GM12878 (cell line): ENCODE measurements at regions not wholly inside any gene's neighbourhood (a gene's known extent, or its start where the extent isn't known, plus 50 kb on each side); places are given as distances from the start of the nearest gene placed in this dataset.

Experiments used
- ATAC-seq: fragments of 200-7000 bp; cut with Tn5 transposase; 3 replicates; pipeline ENCODE4 v1.9.1; 2020; ENCODE audit warnings: mild to moderate bottlenecking, moderate library complexity
- BruUV-seq: library from RNA; stranded (reverse); fragments of 400-500 nt; replicated peaks from 2 replicates; lab custom pipeline; 2021; lab: Mats Ljungman, UMichigan
- CTCF ChIA-PET: fragments of 300-600 bp; sonication (Branson Sonifier 250); formaldehyde crosslinking; extraction: SDS; loops from one replicate; lab custom pipeline; 2021; ENCODE audit warnings: inconsistent platforms; lab: Yijun Ruan, JAX
- POLR2A ChIA-PET: fragments of 350-600 bp; formaldehyde crosslinking; extraction: SDS; loops from one replicate; lab custom pipeline; 2021; ENCODE audit warnings: inconsistent platforms; lab: Charles Lee
- RAD21 ChIA-PET: fragments of 300-600 bp; sonication (Branson Sonifier 250); formaldehyde crosslinking; loops from one replicate; lab custom pipeline; 2023; ENCODE audit warnings: antibody characterized with exemption; ENCODE audit not compliant: unreplicated experiment; lab: Charles Lee
- SMC1A ChIA-PET: fragments of 300-600 bp; sonication (Branson Sonifier 250); formaldehyde crosslinking; loops from one replicate; lab custom pipeline; 2023; ENCODE audit not compliant: unreplicated experiment, uncharacterized antibody; lab: Charles Lee
- DNase-seq: peaks from one replicate; pipeline ENCODE4 v3.0.0-alpha.2; 2011; ENCODE audit warnings: low read depth, low spot score
- FAIRE-seq: peaks from 3 replicates; lab custom pipeline; 2011; peaks lifted over from hg19 to GRCh38; lab: Jason Lieb, UNC
- H2AFZ ChIP-seq: 2 replicates; pipeline ENCODE4 v1.6.0; 2011; ENCODE audit warnings: low read depth, low read length, control low read depth; ENCODE audit not compliant: control insufficient read depth
- H3K27ac ChIP-seq: 2 replicates; pipeline ENCODE4 v1.5.1; 2011; ENCODE audit warnings: control low read depth; ENCODE audit not compliant: control insufficient read depth, insufficient read depth
- H3K27me3 ChIP-seq, 2 experiments: replicated peaks in 1 of 2; 2 replicates each; pipeline versions ENCODE4 v1.6.0 to v1.6.1; 2011; ENCODE audit warnings: low read length in 1 of 2; ENCODE audit not compliant: control insufficient read depth in 2 of 2, insufficient read depth in 2 of 2
- H3K36me3 ChIP-seq, 2 experiments: 2 replicates each; pipeline ENCODE4 v1.5.1; 2011; ENCODE audit warnings: low read length in 1 of 2; ENCODE audit not compliant: control insufficient read depth in 2 of 2, insufficient read depth in 2 of 2
- H3K4me1 ChIP-seq: 2 replicates; pipeline ENCODE4 v1.6.1; 2011; ENCODE audit warnings: mild to moderate bottlenecking, low read length, moderate library complexity, mixed read lengths; ENCODE audit not compliant: control insufficient read depth, insufficient read depth
- H3K4me2 ChIP-seq: 2 replicates; pipeline ENCODE4 v1.6.0; 2011; ENCODE audit warnings: control low read depth; ENCODE audit not compliant: control insufficient read depth, insufficient read depth
- H3K4me3 ChIP-seq: fragments of 200-600 bp; sonication (generic); 2 replicates; pipeline ENCODE4 v1.5.1; 2016
- H3K79me2 ChIP-seq: 2 replicates; pipeline ENCODE4 v1.6.0; 2011; ENCODE audit warnings: low read length; ENCODE audit not compliant: control insufficient read depth, insufficient read depth
- H3K9ac ChIP-seq: 2 replicates; pipeline ENCODE4 v1.8.0; 2011; ENCODE audit warnings: low read length, control low read depth, mixed read lengths; ENCODE audit not compliant: control insufficient read depth, insufficient read depth
- H3K9me3 ChIP-seq: replicated peaks from 3 replicates; pipeline ENCODE4 v1.5.1; 2011; ENCODE audit warnings: mild to moderate bottlenecking, low read length; ENCODE audit not compliant: control insufficient read depth, insufficient read depth
- H4K20me1 ChIP-seq: 2 replicates; pipeline ENCODE4 v1.6.0; 2011; ENCODE audit not compliant: control insufficient read depth, insufficient read depth
- EGR1 ChIP-seq, 2 experiments: IDR thresholded peaks; 1 replicate in 1 of 2; 2 replicates in 1 of 2; pipeline ENCODE4 v1.6.1; 2011 to 2012; ENCODE audit warnings: low read depth in 2 of 2, low read length in 2 of 2, borderline replicate concordance in 1 of 2, mild to moderate bottlenecking in 1 of 2, moderate library complexity in 1 of 2
- HDAC6 ChIP-seq: fragments of 200-600 bp; sonication (generic); IDR thresholded peaks from one replicate; pipeline ENCODE4 v1.8.0; 2017; ENCODE audit warnings: antibody characterized with exemption; ENCODE audit not compliant: unreplicated experiment
- NR2C1 ChIP-seq: fragments of 450-650 bp; IDR thresholded peaks from 2 replicates; pipeline ENCODE4 v1.6.1; 2017; ENCODE audit warnings: antibody characterized with exemption, mild to moderate bottlenecking, moderate library complexity
- RELA ChIP-seq: fragments of 450-650 bp; IDR thresholded peaks from 2 replicates; pipeline ENCODE4 v1.8.0; 2014; ENCODE audit warnings: borderline replicate concordance; ENCODE audit not compliant: partially characterized antibody
- SMAD1 ChIP-seq: fragments of 450-650 bp; IDR thresholded peaks from 2 replicates; pipeline ENCODE4 v1.6.1; 2018; ENCODE audit warnings: mild to moderate bottlenecking, low read depth; ENCODE audit not compliant: partially characterized antibody
- WGBS: methylation state at CpG from one replicate; pipeline ENCODE4 v1.1.6; 2016; ENCODE audit warnings: low lambda C conversion rate; ENCODE audit not compliant: insufficient replicate concordance, insufficient coverage; ENCODE audit errors: missing lambda C conversion rate; 5-methylcytosine and 5-hydroxymethylcytosine counted together
- in situ Hi-C: fragments of 300-500 bp; cut with MboI; formaldehyde crosslinking; loops from 9 replicates; pipeline ENCODE4 v1.14.3; 2018; ENCODE audit warnings: mixed read lengths
- intact Hi-C: fragments of 100-400 bp; cut with micrococcal nuclease; formaldehyde crosslinking; loops from one replicate; pipeline ENCODE4 v1.14.2; 2022; ENCODE audit not compliant: unreplicated experiment
- TF ChIP-seq, protein P1 (sequence below): IDR thresholded peaks from 2 replicates; pipeline ENCODE4 v1.6.1; 2011; ENCODE audit warnings: low read depth, mild to moderate bottlenecking, low read length, moderate library complexity, borderline replicate concordance; ENCODE audit errors: extremely low read depth
- TF ChIP-seq, protein P2 (sequence below): fragments of 150-350 bp; IDR thresholded peaks from 2 replicates; pipeline ENCODE4 v1.6.1; 2014; ENCODE audit warnings: mild to moderate bottlenecking, low read depth, low read length
- TF ChIP-seq, protein P3 (sequence below): fragments of 450-650 bp; IDR thresholded peaks from 2 replicates; pipeline ENCODE4 v1.6.1; 2018; ENCODE audit warnings: mild to moderate bottlenecking, low read depth, moderate library complexity; ENCODE audit not compliant: partially characterized antibody

DNA sequence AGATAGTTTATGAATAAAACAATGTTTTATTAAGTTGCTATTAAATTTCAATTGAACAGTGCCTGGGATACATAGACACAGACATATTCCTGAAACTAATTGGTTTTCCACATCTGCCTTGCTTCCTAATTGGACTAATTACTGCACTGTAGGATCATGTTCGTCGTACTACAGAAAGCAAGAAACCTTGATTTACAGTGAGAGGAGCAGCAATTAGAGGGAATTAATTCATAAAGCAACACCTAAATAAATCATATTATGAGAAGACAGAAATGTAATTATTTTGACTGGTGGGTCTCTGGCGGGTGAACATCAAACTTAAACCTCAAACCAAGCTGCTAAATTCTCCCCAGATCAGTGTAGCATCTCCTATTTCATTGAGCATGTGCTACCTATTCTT is 124.6 kb upstream of the CAMK1G start:
- no peak for DNase-seq
- Histone ChIP-seq H3K9me3 (no peaks in the 10 kb centered on the region), H3K27me3 (peaks cover 2 to 5% of the 10 kb centered on the region in 2 experiments; a peak in 1 of 4 replicates), H3K9ac (no peak overlapping the region), H3K4me3 (no peak overlapping the region), H3K36me3 (no peaks in the 10 kb centered on the region), H3K27ac (no peak overlapping the region), H3K79me2 (no peaks in the 10 kb centered on the region), H3K4me2 (no peak overlapping the region), H3K4me1 (no peaks in the 10 kb centered on the region), H4K20me1 (no peaks in the 10 kb centered on the region), H2AFZ (no peak overlapping the region)
- TF ChIP-seq, protein P1, sequence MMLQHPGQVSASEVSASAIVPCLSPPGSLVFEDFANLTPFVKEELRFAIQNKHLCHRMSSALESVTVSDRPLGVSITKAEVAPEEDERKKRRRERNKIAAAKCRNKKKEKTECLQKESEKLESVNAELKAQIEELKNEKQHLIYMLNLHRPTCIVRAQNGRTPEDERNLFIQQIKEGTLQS = no peak
- TF ChIP-seq SMAD1 = no peak
- TF ChIP-seq RELA = no peak
- TF ChIP-seq, protein P2, sequence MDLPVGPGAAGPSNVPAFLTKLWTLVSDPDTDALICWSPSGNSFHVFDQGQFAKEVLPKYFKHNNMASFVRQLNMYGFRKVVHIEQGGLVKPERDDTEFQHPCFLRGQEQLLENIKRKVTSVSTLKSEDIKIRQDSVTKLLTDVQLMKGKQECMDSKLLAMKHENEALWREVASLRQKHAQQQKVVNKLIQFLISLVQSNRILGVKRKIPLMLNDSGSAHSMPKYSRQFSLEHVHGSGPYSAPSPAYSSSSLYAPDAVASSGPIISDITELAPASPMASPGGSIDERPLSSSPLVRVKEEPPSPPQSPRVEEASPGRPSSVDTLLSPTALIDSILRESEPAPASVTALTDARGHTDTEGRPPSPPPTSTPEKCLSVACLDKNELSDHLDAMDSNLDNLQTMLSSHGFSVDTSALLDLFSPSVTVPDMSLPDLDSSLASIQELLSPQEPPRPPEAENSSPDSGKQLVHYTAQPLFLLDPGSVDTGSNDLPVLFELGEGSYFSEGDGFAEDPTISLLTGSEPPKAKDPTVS = no peak
- TF ChIP-seq, protein P3, sequence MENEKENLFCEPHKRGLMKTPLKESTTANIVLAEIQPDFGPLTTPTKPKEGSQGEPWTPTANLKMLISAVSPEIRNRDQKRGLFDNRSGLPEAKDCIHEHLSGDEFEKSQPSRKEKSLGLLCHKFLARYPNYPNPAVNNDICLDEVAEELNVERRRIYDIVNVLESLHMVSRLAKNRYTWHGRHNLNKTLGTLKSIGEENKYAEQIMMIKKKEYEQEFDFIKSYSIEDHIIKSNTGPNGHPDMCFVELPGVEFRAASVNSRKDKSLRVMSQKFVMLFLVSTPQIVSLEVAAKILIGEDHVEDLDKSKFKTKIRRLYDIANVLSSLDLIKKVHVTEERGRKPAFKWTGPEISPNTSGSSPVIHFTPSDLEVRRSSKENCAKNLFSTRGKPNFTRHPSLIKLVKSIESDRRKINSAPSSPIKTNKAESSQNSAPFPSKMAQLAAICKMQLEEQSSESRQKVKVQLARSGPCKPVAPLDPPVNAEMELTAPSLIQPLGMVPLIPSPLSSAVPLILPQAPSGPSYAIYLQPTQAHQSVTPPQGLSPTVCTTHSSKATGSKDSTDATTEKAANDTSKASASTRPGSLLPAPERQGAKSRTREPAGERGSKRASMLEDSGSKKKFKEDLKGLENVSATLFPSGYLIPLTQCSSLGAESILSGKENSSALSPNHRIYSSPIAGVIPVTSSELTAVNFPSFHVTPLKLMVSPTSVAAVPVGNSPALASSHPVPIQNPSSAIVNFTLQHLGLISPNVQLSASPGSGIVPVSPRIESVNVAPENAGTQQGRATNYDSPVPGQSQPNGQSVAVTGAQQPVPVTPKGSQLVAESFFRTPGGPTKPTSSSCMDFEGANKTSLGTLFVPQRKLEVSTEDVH = no peak
- no peak for TF ChIP-seq EGR1 (IDR thresholded peaks at IDR 0.05; ENCODE audit: borderline replicate concordance in 1 of 2, low read depth in 2 of 2, low read length in 2 of 2)
- no peak for TF ChIP-seq HDAC6
- TF ChIP-seq NR2C1 = no peak
- FAIRE-seq = no peak
- ChIA-PET RAD21 (no interaction called here), SMC1A (interaction anchor here (0.8 to 1.0 kb wide), 2 partner anchors 53 to 252 kb away, joined by 3 to 4 read pairs; no protein-coding TSS in a partner anchor), CTCF (no interaction called here), POLR2A (no interaction called here)
- WGBS = 39% methylated on average over 3 of the region's 3 CpGs
- BruUV-seq = no TSS peak
- ATAC-seq = no peak
- in situ Hi-C loops = no loop called here
- intact Hi-C loops = no loop called here
